ENCODE measurements at regions not wholly inside any gene's neighbourhood (a gene's known extent, or its start where the extent isn't known, plus 50 kb on each side); places are given as distances from the start of the nearest gene placed in this dataset.
"Not testable (repeated sequence)": the region's sequence is repeated elsewhere in the genome, so short reads cannot be mapped to it uniquely, and the experiment has no call there.

GRCh38 chr1:221966888-221967287 lies 225.0 kb upstream of the DUSP10 start:
- TF ChIP-seq CTCF (IDR thresholded peaks at IDR 0.05; ENCODE audit: insufficient read depth, low read depth, low read length); EZH2 (IDR thresholded peaks at IDR 0.05; ENCODE audit: insufficient read depth, low read length): not testable (repeated sequence)
